Neural cell (in vitro differentiated cells): ENCODE measurements at regions not wholly inside any gene's neighbourhood (a gene's known extent, or its start where the extent isn't known, plus 50 kb on each side); places are given as distances from the start of the nearest gene placed in this dataset.

Experiments
- H2AFZ ChIP-seq: fragments of 200-600, 300-800 bp; sonication (generic), shearing (Covaris generic); 2 replicates; pipeline ENCODE4 v1.6.0; 2014; ENCODE audit warnings: low read depth, mild to moderate bottlenecking, antibody characterized with exemption, low read length, moderate library complexity
- H3F3A ChIP-seq: fragments of 200-600 bp; shearing (Covaris generic); 2 replicates; pipeline ENCODE4 v1.6.1; 2016; ENCODE audit warnings: mild to moderate bottlenecking, moderate library complexity, mixed read lengths, antibody characterized with exemption, low read length; ENCODE audit not compliant: insufficient read depth, poor library complexity, severe bottlenecking
- H3K27ac ChIP-seq: fragments of 200-600, 300-800 bp; sonication (generic), shearing (Covaris generic); 2 replicates; pipeline ENCODE4 v1.5.1; 2014; ENCODE audit warnings: mild to moderate bottlenecking, low read length, moderate library complexity
- H3K27me3 ChIP-seq: fragments of 300-800, 200-600 bp; sonication (generic), shearing (Covaris generic); 2 replicates; pipeline ENCODE4 v1.6.0; 2014; ENCODE audit warnings: mild to moderate bottlenecking, low read depth, low read length, moderate library complexity; ENCODE audit not compliant: insufficient read depth
- H3K36me3 ChIP-seq: fragments of 300-800, 200-600 bp; sonication (generic), shearing (Covaris generic); 2 replicates; pipeline ENCODE4 v1.5.1; 2014; ENCODE audit warnings: mild to moderate bottlenecking, antibody characterized with exemption, low read length, moderate library complexity; ENCODE audit not compliant: insufficient read depth
- H3K4me2 ChIP-seq: fragments of 300-800, 200-600 bp; sonication (generic), shearing (Covaris generic); 2 replicates; pipeline ENCODE4 v1.6.0; 2014; ENCODE audit warnings: mild to moderate bottlenecking, low read length
- H3K4me3 ChIP-seq: fragments of 300-800, 200-600 bp; sonication (generic), shearing (Covaris generic); 2 replicates; pipeline ENCODE4 v1.5.1; 2014; ENCODE audit warnings: mild to moderate bottlenecking, low read length, moderate library complexity
- H3K79me2 ChIP-seq: fragments of 200-600 bp; shearing (Covaris generic); replicated peaks from 2 replicates; pipeline ENCODE4 v1.6.0; 2014; ENCODE audit warnings: mild to moderate bottlenecking, low read length, moderate library complexity; ENCODE audit not compliant: insufficient read depth
- H3K9ac ChIP-seq: fragments of 300-800, 200-600 bp; sonication (generic), shearing (Covaris generic); 2 replicates; pipeline ENCODE4 v1.6.1; 2016; ENCODE audit warnings: mild to moderate bottlenecking, low read length, mixed read lengths
- H3K9me2 ChIP-seq: fragments of 200-600 bp; shearing (Covaris generic); 2 replicates; pipeline ENCODE4 v1.6.1; 2016; ENCODE audit warnings: mild to moderate bottlenecking, low read length, mixed read lengths; ENCODE audit not compliant: insufficient read depth
- H3K9me3 ChIP-seq: fragments of 200-600, 300-800 bp; sonication (generic), shearing (Covaris generic); 2 replicates; pipeline ENCODE4 v1.6.1; 2016; ENCODE audit warnings: mild to moderate bottlenecking, mixed run types, low read length, moderate library complexity, mixed read lengths
- H4K20me1 ChIP-seq: fragments of 200-600 bp; shearing (Covaris generic); 2 replicates; pipeline ENCODE4 v1.6.1; 2016; ENCODE audit warnings: mild to moderate bottlenecking, mixed run types; ENCODE audit not compliant: insufficient read depth
- EP300 ChIP-seq: fragments of 450-650 bp; conservative IDR thresholded peaks from 2 replicates; pipeline ENCODE4 v1.6.1; 2014; ENCODE audit warnings: antibody characterized with exemption, mild to moderate bottlenecking, moderate library complexity; ENCODE audit not compliant: poor library complexity, severe bottlenecking
- EZH2 ChIP-seq: fragments of 200-600, 300-800 bp; shearing (Covaris generic), sonication (generic); IDR thresholded peaks from 2 replicates; pipeline ENCODE4 v1.6.1; 2014; ENCODE audit warnings: antibody characterized with exemption, low read length, borderline replicate concordance, mild to moderate bottlenecking; ENCODE audit not compliant: insufficient read depth, poor library complexity, severe bottlenecking
- MXI1 ChIP-seq: fragments of 450-650 bp; conservative IDR thresholded peaks from 2 replicates; pipeline ENCODE4 v1.6.1; 2014; ENCODE audit warnings: antibody characterized with exemption, mild to moderate bottlenecking; ENCODE audit not compliant: poor library complexity, severe bottlenecking
- POLR2AphosphoS5 ChIP-seq: IDR thresholded peaks from 2 replicates; pipeline ENCODE4 v1.6.1; 2012
- RAD21 ChIP-seq: fragments of 450-650 bp; conservative IDR thresholded peaks from 2 replicates; pipeline ENCODE4 v1.6.1; 2014; ENCODE audit warnings: antibody characterized with exemption, mild to moderate bottlenecking, moderate library complexity
- SMC3 ChIP-seq: fragments of 450-650 bp; conservative IDR thresholded peaks from 2 replicates; pipeline ENCODE4 v1.6.1; 2014; ENCODE audit warnings: antibody characterized with exemption, mild to moderate bottlenecking, moderate library complexity; ENCODE audit not compliant: poor library complexity
- TAF1 ChIP-seq: IDR thresholded peaks from 2 replicates; pipeline ENCODE4 v1.6.1; 2012; ENCODE audit warnings: low read depth
- TF ChIP-seq, protein P1 (sequence below): IDR thresholded peaks from 2 replicates; pipeline ENCODE4 v1.6.1; 2012; ENCODE audit warnings: borderline replicate concordance
- TF ChIP-seq, protein P2 (sequence below): fragments of 450-650 bp; IDR thresholded peaks from 2 replicates; pipeline ENCODE4 v1.5.1; 2014; ENCODE audit warnings: antibody characterized with exemption, mild to moderate bottlenecking, moderate library complexity; ENCODE audit not compliant: poor library complexity, severe bottlenecking

DNA sequence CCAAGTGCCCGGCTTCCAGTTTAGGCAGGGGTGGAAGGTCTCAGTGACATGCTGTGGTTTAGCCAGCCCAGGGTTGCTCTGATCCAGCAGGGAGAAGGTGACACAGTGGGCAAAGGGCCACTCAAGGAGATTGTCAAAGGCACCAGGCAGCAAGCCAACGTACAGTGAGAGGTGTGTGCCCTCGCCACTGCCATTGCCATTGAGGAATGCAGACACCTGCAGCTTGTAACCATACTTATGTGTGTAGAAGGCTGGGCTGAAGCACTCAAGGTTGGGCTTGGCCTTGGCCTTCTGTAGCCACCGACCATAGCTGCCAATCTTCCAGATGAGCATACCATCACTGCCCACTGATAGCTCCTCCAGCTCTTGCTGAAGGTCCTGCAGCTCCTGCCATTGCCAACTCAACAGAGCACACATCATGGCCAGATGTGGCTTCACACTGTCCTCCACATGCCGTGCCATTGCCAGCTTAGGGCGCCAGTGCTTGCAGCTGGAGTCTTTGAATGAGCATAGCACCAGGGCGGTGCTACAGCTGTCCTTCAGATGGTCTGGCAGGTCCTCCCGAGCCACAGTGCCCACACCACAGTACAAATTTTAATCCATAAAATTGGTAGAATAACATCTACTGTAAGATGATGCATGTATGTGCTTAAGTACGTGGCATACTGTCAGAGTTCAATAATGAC lies 59.7 kb upstream of the HMHB1 start:
- Histone ChIP-seq H2AFZ (no peak overlapping the region), H3K9ac (no peak overlapping the region), H3K79me2 (no peaks in the 10 kb centered on the region), H3K27ac (no peak overlapping the region), H3K9me3 (no peaks in the 10 kb centered on the region), H3K27me3 (no peaks in the 10 kb centered on the region), H3K4me3 (no peak overlapping the region), H3K4me2 (no peak overlapping the region), H3K9me2 (no peaks in the 10 kb centered on the region), H3K36me3 (no peaks in the 10 kb centered on the region), H3F3A (no peaks in the 10 kb centered on the region), H4K20me1 (no peaks in the 10 kb centered on the region)
- TF ChIP-seq RAD21 (no peak), POLR2AphosphoS5 (no peak), SMC3 (no peak), TAF1 (no peak), EZH2 (no peak), EP300 (no peak), MXI1 (no peak)
- TF ChIP-seq, protein P1, sequence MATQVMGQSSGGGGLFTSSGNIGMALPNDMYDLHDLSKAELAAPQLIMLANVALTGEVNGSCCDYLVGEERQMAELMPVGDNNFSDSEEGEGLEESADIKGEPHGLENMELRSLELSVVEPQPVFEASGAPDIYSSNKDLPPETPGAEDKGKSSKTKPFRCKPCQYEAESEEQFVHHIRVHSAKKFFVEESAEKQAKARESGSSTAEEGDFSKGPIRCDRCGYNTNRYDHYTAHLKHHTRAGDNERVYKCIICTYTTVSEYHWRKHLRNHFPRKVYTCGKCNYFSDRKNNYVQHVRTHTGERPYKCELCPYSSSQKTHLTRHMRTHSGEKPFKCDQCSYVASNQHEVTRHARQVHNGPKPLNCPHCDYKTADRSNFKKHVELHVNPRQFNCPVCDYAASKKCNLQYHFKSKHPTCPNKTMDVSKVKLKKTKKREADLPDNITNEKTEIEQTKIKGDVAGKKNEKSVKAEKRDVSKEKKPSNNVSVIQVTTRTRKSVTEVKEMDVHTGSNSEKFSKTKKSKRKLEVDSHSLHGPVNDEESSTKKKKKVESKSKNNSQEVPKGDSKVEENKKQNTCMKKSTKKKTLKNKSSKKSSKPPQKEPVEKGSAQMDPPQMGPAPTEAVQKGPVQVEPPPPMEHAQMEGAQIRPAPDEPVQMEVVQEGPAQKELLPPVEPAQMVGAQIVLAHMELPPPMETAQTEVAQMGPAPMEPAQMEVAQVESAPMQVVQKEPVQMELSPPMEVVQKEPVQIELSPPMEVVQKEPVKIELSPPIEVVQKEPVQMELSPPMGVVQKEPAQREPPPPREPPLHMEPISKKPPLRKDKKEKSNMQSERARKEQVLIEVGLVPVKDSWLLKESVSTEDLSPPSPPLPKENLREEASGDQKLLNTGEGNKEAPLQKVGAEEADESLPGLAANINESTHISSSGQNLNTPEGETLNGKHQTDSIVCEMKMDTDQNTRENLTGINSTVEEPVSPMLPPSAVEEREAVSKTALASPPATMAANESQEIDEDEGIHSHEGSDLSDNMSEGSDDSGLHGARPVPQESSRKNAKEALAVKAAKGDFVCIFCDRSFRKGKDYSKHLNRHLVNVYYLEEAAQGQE, result no peak
- TF ChIP-seq, protein P2, sequence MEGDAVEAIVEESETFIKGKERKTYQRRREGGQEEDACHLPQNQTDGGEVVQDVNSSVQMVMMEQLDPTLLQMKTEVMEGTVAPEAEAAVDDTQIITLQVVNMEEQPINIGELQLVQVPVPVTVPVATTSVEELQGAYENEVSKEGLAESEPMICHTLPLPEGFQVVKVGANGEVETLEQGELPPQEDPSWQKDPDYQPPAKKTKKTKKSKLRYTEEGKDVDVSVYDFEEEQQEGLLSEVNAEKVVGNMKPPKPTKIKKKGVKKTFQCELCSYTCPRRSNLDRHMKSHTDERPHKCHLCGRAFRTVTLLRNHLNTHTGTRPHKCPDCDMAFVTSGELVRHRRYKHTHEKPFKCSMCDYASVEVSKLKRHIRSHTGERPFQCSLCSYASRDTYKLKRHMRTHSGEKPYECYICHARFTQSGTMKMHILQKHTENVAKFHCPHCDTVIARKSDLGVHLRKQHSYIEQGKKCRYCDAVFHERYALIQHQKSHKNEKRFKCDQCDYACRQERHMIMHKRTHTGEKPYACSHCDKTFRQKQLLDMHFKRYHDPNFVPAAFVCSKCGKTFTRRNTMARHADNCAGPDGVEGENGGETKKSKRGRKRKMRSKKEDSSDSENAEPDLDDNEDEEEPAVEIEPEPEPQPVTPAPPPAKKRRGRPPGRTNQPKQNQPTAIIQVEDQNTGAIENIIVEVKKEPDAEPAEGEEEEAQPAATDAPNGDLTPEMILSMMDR, result no peak

- no peaks in the 10 kb centered on the region for H3K27me3 ChIP-seq
- no peaks in the 10 kb centered on the region for H3K9me2 ChIP-seq
- H3K27ac ChIP-seq, result no peak overlapping the region
- H3K36me3 ChIP-seq, result no peaks in the 10 kb centered on the region
- H3K4me2 ChIP-seq, result no peak overlapping the region
- H3K79me2 ChIP-seq, result no peaks in the 10 kb centered on the region
- no peak overlapping the region for H2AFZ ChIP-seq
- H3F3A ChIP-seq, result no peaks in the 10 kb centered on the region
- H4K20me1 ChIP-seq, result no peaks in the 10 kb centered on the region
- no peaks in the 10 kb centered on the region for H3K9me3 ChIP-seq
- TF ChIP-seq EP300 (no peak), TAF1 (no peak), MXI1 (no peak), POLR2AphosphoS5 (no peak), RAD21 (no peak), SMC3 (no peak), EZH2 (no peak)
- TF ChIP-seq, protein P1, result no peak
- TF ChIP-seq, protein P2, result no peak
- no peak overlapping the region for H3K4me3 ChIP-seq
- no peak overlapping the region for H3K9ac ChIP-seq
Observed at GRCh38 chr5:143751342-143751741, 60.6 kb upstream of the HMHB1 start.
